ENCODE measurements at regions not wholly inside any gene's neighbourhood (a gene's known extent, or its start where the extent isn't known, plus 50 kb on each side); places are given as distances from the start of the nearest gene placed in this dataset.

DNA sequence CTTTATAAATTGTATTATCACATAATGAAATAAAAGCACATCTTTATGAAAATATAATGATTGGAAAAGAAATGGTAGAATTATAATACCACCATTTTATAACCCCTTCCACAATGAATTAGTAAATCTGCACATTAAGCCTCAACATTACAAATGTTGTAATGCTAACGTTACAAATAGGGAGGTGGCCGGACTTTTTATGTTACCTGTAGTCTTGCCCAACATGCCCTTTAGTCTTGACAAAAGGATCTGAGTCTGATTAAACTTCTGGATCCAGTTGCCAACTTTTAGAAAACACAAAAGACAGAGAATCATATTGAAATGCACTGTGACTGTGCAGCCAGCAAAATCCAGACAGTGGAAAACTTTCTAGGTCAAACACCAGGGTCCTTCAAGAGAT is 617.3 kb downstream of the KCNJ3 start:
- TF ChIP-seq, protein P1, sequence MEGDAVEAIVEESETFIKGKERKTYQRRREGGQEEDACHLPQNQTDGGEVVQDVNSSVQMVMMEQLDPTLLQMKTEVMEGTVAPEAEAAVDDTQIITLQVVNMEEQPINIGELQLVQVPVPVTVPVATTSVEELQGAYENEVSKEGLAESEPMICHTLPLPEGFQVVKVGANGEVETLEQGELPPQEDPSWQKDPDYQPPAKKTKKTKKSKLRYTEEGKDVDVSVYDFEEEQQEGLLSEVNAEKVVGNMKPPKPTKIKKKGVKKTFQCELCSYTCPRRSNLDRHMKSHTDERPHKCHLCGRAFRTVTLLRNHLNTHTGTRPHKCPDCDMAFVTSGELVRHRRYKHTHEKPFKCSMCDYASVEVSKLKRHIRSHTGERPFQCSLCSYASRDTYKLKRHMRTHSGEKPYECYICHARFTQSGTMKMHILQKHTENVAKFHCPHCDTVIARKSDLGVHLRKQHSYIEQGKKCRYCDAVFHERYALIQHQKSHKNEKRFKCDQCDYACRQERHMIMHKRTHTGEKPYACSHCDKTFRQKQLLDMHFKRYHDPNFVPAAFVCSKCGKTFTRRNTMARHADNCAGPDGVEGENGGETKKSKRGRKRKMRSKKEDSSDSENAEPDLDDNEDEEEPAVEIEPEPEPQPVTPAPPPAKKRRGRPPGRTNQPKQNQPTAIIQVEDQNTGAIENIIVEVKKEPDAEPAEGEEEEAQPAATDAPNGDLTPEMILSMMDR (IDR thresholded peaks at IDR 0.05; ENCODE audit: low read depth, low read length) = no peak
- TF ChIP-seq MYC (IDR thresholded peaks at IDR 0.05; ENCODE audit: low read depth, low read length) (no peak), POLR2A (IDR thresholded peaks at IDR 0.05; ENCODE audit: extremely low read depth, insufficient read length) (no peak)

Data from NB4 (cell line).